ENCODE measurements at regions not wholly inside any gene's neighbourhood (a gene's known extent, or its start where the extent isn't known, plus 50 kb on each side); places are given as distances from the start of the nearest gene placed in this dataset.

- Histone ChIP-seq H3K4me1 (no peaks in the 10 kb centered on the region), H3K27ac (no peak overlapping the region), H3K27me3 (no peaks in the 10 kb centered on the region), H3K9me3 (peaks cover 0 to 3% of the 10 kb centered on the region in 2 donors), H3K4me3 (no peak overlapping the region), H3K36me3 (no peaks in the 10 kb centered on the region)
- no peak for TF ChIP-seq EP300 (IDR thresholded peaks at IDR 0.05; ENCODE audit: low read depth)
- TF ChIP-seq CTCF (IDR thresholded peaks at IDR 0.05) = no peak
- no peak for TF ChIP-seq POLR2AphosphoS5 (IDR thresholded peaks at IDR 0.05)
- TF ChIP-seq POLR2A (IDR thresholded peaks at IDR 0.05) = no peak
- in situ Hi-C loops (cut with MboI; ENCODE audit: low pct_ligation_motif_present in 1 of 4, low pct_unique_long_range_greater_than_20kb in 1 of 4, low sequenced_read_pairs in 3 of 4) (no loop called here), intact Hi-C loops (cut with DNase I; ENCODE audit: low total_unique reads) (no loop called here)
- 63 to 78% methylated on average over 1 to 3 of the region's 3 CpGs for WGBS, 2 donors (ENCODE audit: low coverage in 1 of 2)
- no peak for DNase-seq
These were observed 115.6 kb upstream of the B3GAT2 start for GRCh38 chr6:71072508-71072907.

GRCh38 chr6:71077655-71078054, 120.8 kb upstream of the B3GAT2 start:
- DNase-seq = no peak
- Histone ChIP-seq H3K36me3 (no peaks in the 10 kb centered on the region), H3K27ac (no peak overlapping the region), H3K4me3 (no peak overlapping the region), H3K27me3 (no peaks in the 10 kb centered on the region), H3K4me1 (peaks cover 0 to 3% (median 0%) of the 10 kb centered on the region in 4 donors), H3K9me3 (peaks cover 0 to 7% of the 10 kb centered on the region in 2 donors)
- intact Hi-C loops (cut with DNase I; ENCODE audit: low total_unique reads) = no loop called here
- WGBS, 2 donors (ENCODE audit: low coverage in 1 of 2) = 86 to 90% methylated on average over 2 of the region's 2 CpGs
- TF ChIP-seq CTCF (IDR thresholded peaks at IDR 0.05) = no peak
- TF ChIP-seq POLR2AphosphoS5 (IDR thresholded peaks at IDR 0.05) = no peak
- TF ChIP-seq EP300 (IDR thresholded peaks at IDR 0.05; ENCODE audit: low read depth) = no peak
- no peak for TF ChIP-seq POLR2A (IDR thresholded peaks at IDR 0.05)
- in situ Hi-C loops (cut with MboI; ENCODE audit: low pct_ligation_motif_present in 1 of 4, low pct_unique_long_range_greater_than_20kb in 1 of 4, low sequenced_read_pairs in 3 of 4) = no loop called here

GRCh38 chr6:71079677-71080076, 122.8 kb upstream of the B3GAT2 start:
- intact Hi-C loops (cut with DNase I; ENCODE audit: low total_unique reads) (no loop called here), in situ Hi-C loops (cut with MboI; ENCODE audit: low pct_ligation_motif_present in 1 of 4, low pct_unique_long_range_greater_than_20kb in 1 of 4, low sequenced_read_pairs in 3 of 4) (no loop called here)
- no peak for TF ChIP-seq POLR2A (IDR thresholded peaks at IDR 0.05)
- no peak for TF ChIP-seq POLR2AphosphoS5 (IDR thresholded peaks at IDR 0.05)
- no peak for TF ChIP-seq CTCF (IDR thresholded peaks at IDR 0.05)
- no peak for TF ChIP-seq EP300 (IDR thresholded peaks at IDR 0.05; ENCODE audit: low read depth)
- DNase-seq = no peak
- Histone ChIP-seq H3K4me3 (no peak overlapping the region), H3K9me3 (peaks cover 0 to 7% of the 10 kb centered on the region in 2 donors), H3K27ac (no peak overlapping the region), H3K4me1 (peaks cover 0 to 3% (median 0%) of the 10 kb centered on the region in 4 donors), H3K27me3 (no peaks in the 10 kb centered on the region), H3K36me3 (no peaks in the 10 kb centered on the region)
- 84 to 100% methylated on average over 1 of the region's 1 CpG for WGBS, 2 donors (ENCODE audit: low coverage in 1 of 2)

GRCh38 chr6:71080133-71080532, 123.3 kb upstream of the B3GAT2 start:
- Histone ChIP-seq H3K27ac (no peak overlapping the region), H3K4me1 (peaks cover 0 to 3% (median 0%) of the 10 kb centered on the region in 4 donors), H3K27me3 (no peaks in the 10 kb centered on the region), H3K36me3 (no peaks in the 10 kb centered on the region), H3K4me3 (no peak overlapping the region), H3K9me3 (peaks cover 0 to 7% of the 10 kb centered on the region in 2 donors)
- no peak for DNase-seq
- intact Hi-C loops (cut with DNase I; ENCODE audit: low total_unique reads) = no loop called here
- in situ Hi-C loops (cut with MboI; ENCODE audit: low pct_ligation_motif_present in 1 of 4, low pct_unique_long_range_greater_than_20kb in 1 of 4, low sequenced_read_pairs in 3 of 4) = no loop called here
- 78 to 86% methylated on average over 1 to 2 of the region's 2 CpGs for WGBS, 2 donors (ENCODE audit: low coverage in 1 of 2)
- TF ChIP-seq CTCF (IDR thresholded peaks at IDR 0.05) (no peak), EP300 (IDR thresholded peaks at IDR 0.05; ENCODE audit: low read depth) (no peak), POLR2AphosphoS5 (IDR thresholded peaks at IDR 0.05) (no peak), POLR2A (IDR thresholded peaks at IDR 0.05) (no peak)

All from transverse colon (tissue), 4 donors.